H1 (cell line): ENCODE measurements at regions not wholly inside any gene's neighbourhood (a gene's known extent, or its start where the extent isn't known, plus 50 kb on each side); places are given as distances from the start of the nearest gene placed in this dataset.

ENCODE experiments used
- CTCF ChIA-PET: fragments of 300-600 bp; sonication (Branson Sonifier 250); formaldehyde crosslinking; loops from one replicate; lab custom pipeline; 2021; ENCODE audit not compliant: partially characterized antibody; lab: Charles Lee
- POLR2A ChIA-PET: fragments of 300-600 bp; sonication (Branson Sonifier 250); formaldehyde crosslinking; loops from one replicate; lab custom pipeline; 2021; ENCODE audit warnings: inconsistent platforms; ENCODE audit not compliant: partially characterized antibody; lab: Charles Lee
- DNase-seq, 2 experiments: peaks; one replicate each; pipeline versions ENCODE4 v3.0.0 to v3.0.0-alpha.2; 2010 to 2022; ENCODE audit warnings: low spot score in 2 of 2, low read depth in 1 of 2, mixed read lengths in 1 of 2
- FAIRE-seq: peaks from 2 replicates; lab custom pipeline; 2011; peaks lifted over from hg19 to GRCh38; lab: Jason Lieb, UNC
- H2AFZ ChIP-seq: 2 replicates; pipeline ENCODE4 v1.8.1; 2012; ENCODE audit warnings: low read length, inconsistent platforms
- H2AK5ac ChIP-seq: 2 replicates; pipeline ENCODE4 v1.6.1; 2013; ENCODE audit warnings: low read depth, low read length
- H2BK120ac ChIP-seq: replicated peaks from 2 replicates; pipeline ENCODE3; 2013; ENCODE audit warnings: low read depth, low read length, inconsistent platforms
- H2BK12ac ChIP-seq: 2 replicates; pipeline ENCODE4 v1.6.1; 2013; ENCODE audit warnings: low read depth, low read length
- H2BK15ac ChIP-seq: 2 replicates; pipeline ENCODE4 v1.6.1; 2013; ENCODE audit warnings: low read length
- H2BK20ac ChIP-seq: 2 replicates; pipeline ENCODE4 v1.6.1; 2013; ENCODE audit warnings: low read length
- H2BK5ac ChIP-seq: 2 replicates; pipeline ENCODE4 v1.6.1; 2013; ENCODE audit warnings: low read depth, low read length
- H3K14ac ChIP-seq: 2 replicates; pipeline ENCODE4 v1.6.1; 2013; ENCODE audit warnings: inconsistent platforms; ENCODE audit not compliant: insufficient read length
- H3K18ac ChIP-seq: 2 replicates; pipeline ENCODE4 v1.6.1; 2013; ENCODE audit warnings: low read length; ENCODE audit errors: extremely low read depth
- H3K23ac ChIP-seq: 2 replicates; pipeline ENCODE4 v1.6.1; 2013; ENCODE audit warnings: inconsistent platforms; ENCODE audit not compliant: insufficient read length
- H3K23me2 ChIP-seq: 2 replicates; pipeline ENCODE4 v1.6.1; 2013; ENCODE audit warnings: low read depth, low read length
- H3K27ac ChIP-seq: 2 replicates; pipeline ENCODE4 v1.6.1; 2011; ENCODE audit warnings: low read depth, low read length, inconsistent platforms
- H3K27me3 ChIP-seq, 4 experiments: replicated peaks in 1 of 4; 1 replicate in 1 of 4; 2 replicates in 3 of 4; pipeline versions ENCODE4 v1.6.1 to v1.8.1; 2011 to 2013; ENCODE audit warnings: low read length in 3 of 4, mild to moderate bottlenecking in 3 of 4, inconsistent platforms in 2 of 4, mixed read lengths in 2 of 4, moderate library complexity in 1 of 4; ENCODE audit not compliant: control insufficient read depth in 3 of 4, insufficient read depth in 3 of 4; ENCODE audit errors: extremely low read depth in 1 of 4
- H3K36me3 ChIP-seq, 4 experiments: 2 replicates each; pipeline versions ENCODE4 v1.6.1 to v1.8.1; 2011 to 2013; ENCODE audit warnings: mild to moderate bottlenecking in 4 of 4, low read length in 3 of 4, moderate library complexity in 2 of 4, control low read depth in 1 of 4, inconsistent platforms in 1 of 4; ENCODE audit not compliant: insufficient read depth in 4 of 4, control insufficient read depth in 2 of 4
- H3K4ac ChIP-seq: replicated peaks from 2 replicates; pipeline ENCODE3; 2013; ENCODE audit warnings: low read length, low read depth, mixed read lengths, inconsistent platforms; ENCODE audit not compliant: insufficient read length
- H3K4me1 ChIP-seq, 4 experiments: replicated peaks in 1 of 4; 1 replicate in 1 of 4; 2 replicates in 3 of 4; pipeline versions ENCODE4 v1.6.1 to v1.8.1; 2011 to 2013; ENCODE audit warnings: low read length in 3 of 4, inconsistent platforms in 2 of 4, mixed read lengths in 1 of 4; ENCODE audit not compliant: insufficient read depth in 4 of 4, control insufficient read depth in 3 of 4
- H3K4me2 ChIP-seq, 2 experiments: 2 replicates each; pipeline versions ENCODE4 v1.6.1 to v1.8.1; 2011 to 2013; ENCODE audit warnings: low read depth in 2 of 2, low read length in 2 of 2, control low read depth in 1 of 2, inconsistent platforms in 1 of 2, mild to moderate bottlenecking in 1 of 2; ENCODE audit not compliant: insufficient read depth in 1 of 2
- H3K4me3 ChIP-seq, 4 experiments: fragments of 200-600, 300-600 bp in 1 of 4; sonication (generic), shearing (Covaris generic), sonication (Bioruptor Twin) in 1 of 4; 2 replicates each; pipeline versions ENCODE4 v1.5.1 to v1.8.1; 2011 to 2016; ENCODE audit warnings: low read length in 4 of 4, low read depth in 3 of 4, control low read depth in 2 of 4, inconsistent platforms in 2 of 4, mild to moderate bottlenecking in 2 of 4, mixed read lengths in 1 of 4, moderate library complexity in 1 of 4; ENCODE audit not compliant: insufficient read depth in 2 of 4; ENCODE audit errors: extremely low read depth in 1 of 4
- H3K56ac ChIP-seq: replicated peaks from 2 replicates; pipeline ENCODE3; 2013; ENCODE audit warnings: low read depth, mild to moderate bottlenecking, mixed read lengths, low read length, inconsistent platforms; ENCODE audit not compliant: insufficient read length
- H3K79me1 ChIP-seq: 2 replicates; pipeline ENCODE4 v1.6.1; 2013; ENCODE audit warnings: low read depth, low read length, control low read depth
- H3K79me2 ChIP-seq, 2 experiments: 2 replicates each; pipeline versions ENCODE4 v1.6.1 to v1.8.1; 2012 to 2013; ENCODE audit warnings: low read length in 2 of 2, mild to moderate bottlenecking in 2 of 2, inconsistent platforms in 1 of 2; ENCODE audit not compliant: insufficient read depth in 2 of 2, control insufficient read depth in 1 of 2
- H3K9ac ChIP-seq, 4 experiments: replicated peaks in 1 of 4; 1 replicate in 1 of 4; 2 replicates in 3 of 4; pipeline versions ENCODE4 v1.6.1 to v1.8.1; 2011 to 2013; ENCODE audit warnings: low read depth in 3 of 4, low read length in 3 of 4, control low read depth in 2 of 4, mild to moderate bottlenecking in 2 of 4, moderate library complexity in 2 of 4, inconsistent platforms in 1 of 4; ENCODE audit errors: extremely low read depth in 1 of 4
- H3K9me3 ChIP-seq, 2 experiments: 2 replicates each; pipeline versions ENCODE4 v1.6.1 to v1.8.1; 2012 to 2013; ENCODE audit warnings: mild to moderate bottlenecking in 2 of 2, moderate library complexity in 2 of 2, control low read depth in 1 of 2, inconsistent platforms in 1 of 2, low read depth in 1 of 2, low read length in 1 of 2, mixed read lengths in 1 of 2; ENCODE audit not compliant: insufficient read depth in 2 of 2
- H4K20me1 ChIP-seq, 2 experiments: replicated peaks in 1 of 2; 2 replicates each; pipeline versions ENCODE3 to v1.8.1; 2011 to 2013; ENCODE audit warnings: inconsistent platforms in 2 of 2, low read length in 2 of 2, mild to moderate bottlenecking in 1 of 2; ENCODE audit not compliant: insufficient read depth in 2 of 2, control insufficient read depth in 1 of 2
- H4K5ac ChIP-seq: 2 replicates; pipeline ENCODE4 v1.6.1; 2013; ENCODE audit warnings: low read length, low read depth, mixed read lengths, inconsistent platforms; ENCODE audit not compliant: insufficient read length
- H4K8ac ChIP-seq: 2 replicates; pipeline ENCODE4 v1.8.0; 2013; ENCODE audit warnings: mild to moderate bottlenecking, moderate library complexity, low read length, inconsistent platforms; ENCODE audit not compliant: insufficient read depth; ENCODE audit errors: extremely low read depth
- H4K91ac ChIP-seq: replicated peaks from 2 replicates; pipeline ENCODE3; 2013; ENCODE audit warnings: low read length, mixed read lengths, inconsistent platforms; ENCODE audit not compliant: insufficient read length
- HDAC6 ChIP-seq: IDR thresholded peaks from one replicate; pipeline ENCODE4 v1.7.1; 2012; ENCODE audit warnings: low read depth, mild to moderate bottlenecking, inconsistent platforms, low read length, moderate library complexity
- KDM1A ChIP-seq: fragments of 200-600, 300-600 bp; sonication (generic); IDR thresholded peaks from 2 replicates; pipeline ENCODE4 v1.7.1; 2016; ENCODE audit warnings: mild to moderate bottlenecking, low read length, borderline replicate concordance
- KDM5A ChIP-seq: fragments of 200-600 bp; IDR thresholded peaks from 2 replicates; pipeline ENCODE4 v1.7.1; 2012; ENCODE audit warnings: mild to moderate bottlenecking, low read length, inconsistent platforms, mixed read lengths
- POU5F1 ChIP-seq: IDR thresholded peaks from 2 replicates; pipeline ENCODE4 v1.6.1; 2011; ENCODE audit warnings: low read depth, mild to moderate bottlenecking, low read length, moderate library complexity
- SIRT6 ChIP-seq: IDR thresholded peaks from one replicate; pipeline ENCODE4 v1.7.1; 2012; ENCODE audit warnings: low read length, inconsistent platforms
- SP1 ChIP-seq: IDR thresholded peaks from 2 replicates; pipeline ENCODE4 v1.6.1; 2011; ENCODE audit warnings: low read depth, low read length
- TBP ChIP-seq: IDR thresholded peaks from 2 replicates; pipeline ENCODE4 v1.6.1; 2011; ENCODE audit warnings: low read depth, low read length, improper control_type of control experiment
- TEAD4 ChIP-seq: IDR thresholded peaks from 2 replicates; pipeline ENCODE4 v1.6.1; 2012; ENCODE audit warnings: low read depth, low read length, inconsistent platforms, mixed read lengths
- WGBS, 2 experiments: shearing (Covaris generic) in 1 of 2; methylation state at CpG; one replicate each; pipeline versions ENCODE4 v1.1.6 to v1.1.7; 2013 to 2015; ENCODE audit warnings: low lambda C conversion rate in 2 of 2, mixed read lengths in 2 of 2, inconsistent platforms in 1 of 2, low coverage in 1 of 2, missing lambda C conversion rate in 1 of 2; ENCODE audit not compliant: insufficient replicate concordance in 2 of 2, insufficient coverage in 1 of 2, insufficient read length in 1 of 2; ENCODE audit errors: extremely low coverage in 1 of 2, missing lambda C conversion rate in 1 of 2; 5-methylcytosine and 5-hydroxymethylcytosine counted together

DNA sequence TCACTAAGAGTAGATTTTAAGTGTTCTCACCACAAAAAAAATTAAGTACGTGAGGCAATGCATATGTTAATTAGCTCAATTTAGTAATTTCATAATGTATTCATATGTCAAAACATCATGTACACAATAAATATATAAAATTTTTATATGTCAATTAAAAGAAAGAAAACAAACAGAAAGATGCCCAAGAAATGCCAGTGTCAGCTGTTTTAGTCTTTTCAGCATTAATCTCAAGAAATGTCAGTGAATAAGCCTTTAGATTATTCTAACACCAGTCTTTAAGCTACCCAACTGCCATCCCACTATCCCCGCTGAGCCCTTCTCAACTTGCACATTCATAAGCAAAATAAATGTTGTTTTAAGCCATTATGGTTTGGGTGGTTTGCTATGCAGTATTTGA is 76.5 kb downstream of the C1D start:
- no peak overlapping the region for H3K4me3 ChIP-seq
- 89% methylated on average over 2 of the region's 2 CpGs; no CpG with 5 or more reads in 1 of the 2 experiments for WGBS, 2 experiments
- H3K18ac ChIP-seq = no peak overlapping the region
- H4K91ac ChIP-seq = no peak overlapping the region
- no peak overlapping the region for H3K27ac ChIP-seq
- POLR2A ChIA-PET = no interaction called here
- H4K5ac ChIP-seq = no peak overlapping the region
- CTCF ChIA-PET = interaction anchor here (0.6 to 2.0 kb wide), 3 partner anchors 10 to 149 kb away, joined by 3 to 8 read pairs (median 3); no protein-coding TSS in a partner anchor
- no peaks in the 10 kb centered on the region; the same call in 1 of the 2 replicates for H3K23me2 ChIP-seq
- no peak overlapping the region for H2BK12ac ChIP-seq
- no peak overlapping the region for H2AFZ ChIP-seq
- no peak overlapping the region for H2BK5ac ChIP-seq
- no peak overlapping the region for H3K23ac ChIP-seq
- 0 out of 4 replicates have a peak, but pooled peaks cover 0 to 3% of the 10 kb centered on the region in 2 experiments for H3K9me3 ChIP-seq
- no peak overlapping the region for H2AK5ac ChIP-seq
- H2BK20ac ChIP-seq = no peak overlapping the region
- no peaks in the 10 kb centered on the region for H3K79me1 ChIP-seq
- H3K14ac ChIP-seq = no peak overlapping the region
- no peak overlapping the region for H2BK120ac ChIP-seq
- H3K4me2 ChIP-seq = no peak overlapping the region
- H4K20me1 ChIP-seq = no peaks in the 10 kb centered on the region
- H3K36me3 ChIP-seq = no peaks in the 10 kb centered on the region
- no peaks in the 10 kb centered on the region for H3K4me1 ChIP-seq
- H3K79me2 ChIP-seq = no peaks in the 10 kb centered on the region
- DNase-seq = no peak
- no peak overlapping the region for H3K9ac ChIP-seq
- no peak overlapping the region for H2BK15ac ChIP-seq
- FAIRE-seq = no peak
- no peak overlapping the region for H4K8ac ChIP-seq
- H3K27me3 ChIP-seq = no peaks in the 10 kb centered on the region
- H3K4ac ChIP-seq = no peak overlapping the region
- no peak overlapping the region for H3K56ac ChIP-seq
- TF ChIP-seq KDM1A = no peak
- no peak for TF ChIP-seq TEAD4
- no peak for TF ChIP-seq KDM5A
- no peak for TF ChIP-seq SIRT6
- TF ChIP-seq SP1 = no peak
- no peak for TF ChIP-seq HDAC6
- no peak for TF ChIP-seq POU5F1
- no peak for TF ChIP-seq TBP
